GM19351 (cell line): ENCODE measurements at regions not wholly inside any gene's neighbourhood (a gene's known extent, or its start where the extent isn't known, plus 50 kb on each side); places are given as distances from the start of the nearest gene placed in this dataset.

ENCODE experiments used
- ATAC-seq: cut with Tn5 transposase; IDR thresholded peaks from one replicate; pipeline ENCODE4 v1.9.1; 2021; ENCODE audit warnings: mild to moderate bottlenecking, moderate library complexity; ENCODE audit not compliant: unreplicated experiment

- no peak for ATAC-seq
These were observed 369.5 kb upstream of the LYPLAL1 start for GRCh38 chr1:218804014-218804785.

GRCh38 chr1:218809061-218809460 lies 364.6 kb upstream of the LYPLAL1 start:
- ATAC-seq, result no peak

GRCh38 chr1:218809625-218810024 lies 364.1 kb upstream of the LYPLAL1 start:
- no peak for ATAC-seq

GRCh38 chr1:218810306-218810705 lies 363.4 kb upstream of the LYPLAL1 start:
- ATAC-seq, result no peak

- no peak for ATAC-seq
These were observed 362.2 kb upstream of the LYPLAL1 start for GRCh38 chr1:218811497-218811896.

- no peak for ATAC-seq
These were observed 361.3 kb upstream of the LYPLAL1 start for GRCh38 chr1:218812360-218812759.

- ATAC-seq, result no peak
These were observed 360.4 kb upstream of the LYPLAL1 start for GRCh38 chr1:218813237-218813636.

GRCh38 chr1:218815076-218815475 lies 358.6 kb upstream of the LYPLAL1 start:
- ATAC-seq, result no peak

- ATAC-seq, result no peak
These were observed 356.6 kb upstream of the LYPLAL1 start for GRCh38 chr1:218817071-218817470.

GRCh38 chr1:218817691-218818465 lies 355.8 kb upstream of the LYPLAL1 start:
- no peak for ATAC-seq

- ATAC-seq, result no peak
These were observed 350.3 kb upstream of the LYPLAL1 start for GRCh38 chr1:218823291-218823900.

GRCh38 chr1:218827486-218827885 lies 346.2 kb upstream of the LYPLAL1 start:
- ATAC-seq, result no peak

GRCh38 chr1:218828125-218828650 lies 345.5 kb upstream of the LYPLAL1 start:
- no peak for ATAC-seq

GRCh38 chr1:218829097-218829496 lies 344.6 kb upstream of the LYPLAL1 start:
- no peak for ATAC-seq

GRCh38 chr1:218835609-218836008 lies 338.1 kb upstream of the LYPLAL1 start:
- no peak for ATAC-seq

GRCh38 chr1:218836264-218836663 lies 337.4 kb upstream of the LYPLAL1 start:
- no peak for ATAC-seq

- ATAC-seq, result no peak
These were observed 336.6 kb upstream of the LYPLAL1 start for GRCh38 chr1:218837051-218837450.

- ATAC-seq, result no peak
These were observed 328.1 kb upstream of the LYPLAL1 start for GRCh38 chr1:218845589-218845988.

GRCh38 chr1:218846181-218846580 lies 327.5 kb upstream of the LYPLAL1 start:
- ATAC-seq, result no peak

GRCh38 chr1:218847089-218847768 lies 326.4 kb upstream of the LYPLAL1 start:
- no peak for ATAC-seq

- no peak for ATAC-seq
These were observed 325.7 kb upstream of the LYPLAL1 start for GRCh38 chr1:218848009-218848408.
